ENCODE measurements at regions not wholly inside any gene's neighbourhood (a gene's known extent, or its start where the extent isn't known, plus 50 kb on each side); places are given as distances from the start of the nearest gene placed in this dataset.

DNA sequence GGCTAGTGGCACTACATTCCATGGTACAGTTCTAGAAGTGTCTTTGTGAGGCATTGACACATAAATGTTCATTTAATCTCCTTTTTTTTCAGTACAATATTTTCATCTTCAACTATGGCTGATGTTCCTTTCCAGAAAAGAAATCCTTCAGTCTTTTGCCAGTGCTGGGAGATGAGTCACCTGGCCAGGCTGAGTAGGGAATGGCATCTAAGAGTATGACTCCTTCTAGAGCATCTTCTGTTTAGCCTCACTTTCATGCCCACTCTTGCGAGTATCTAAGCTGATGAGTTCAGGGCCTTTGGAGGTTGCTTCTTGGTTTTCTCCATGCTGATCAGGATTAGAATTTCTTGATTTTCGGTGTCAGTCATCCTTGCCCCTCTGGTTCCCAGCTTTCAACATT is 124.4 kb downstream of the SLC28A3 start:
- TF ChIP-seq CTCF (IDR thresholded peaks at IDR 0.05) (no peak), POLR2A (IDR thresholded peaks at IDR 0.05) (no peak)
